ENCODE measurements at regions not wholly inside any gene's neighbourhood (a gene's known extent, or its start where the extent isn't known, plus 50 kb on each side); places are given as distances from the start of the nearest gene placed in this dataset.
"Not testable (repeated sequence)": the region's sequence is repeated elsewhere in the genome, so short reads cannot be mapped to it uniquely, and the experiment has no call there.

- no peaks in the 10 kb centered on the region for H3K36me3 ChIP-seq
- intact Hi-C loops (cut with DNase I; ENCODE audit: low total_unique reads), result no loop called here
- no peaks in the 10 kb centered on the region for H3K4me1 ChIP-seq
- H3K27ac ChIP-seq, result no peak overlapping the region
- no peak for DNase-seq
- no peak for TF ChIP-seq POLR2A (IDR thresholded peaks at IDR 0.05)
- TF ChIP-seq, protein P1, sequence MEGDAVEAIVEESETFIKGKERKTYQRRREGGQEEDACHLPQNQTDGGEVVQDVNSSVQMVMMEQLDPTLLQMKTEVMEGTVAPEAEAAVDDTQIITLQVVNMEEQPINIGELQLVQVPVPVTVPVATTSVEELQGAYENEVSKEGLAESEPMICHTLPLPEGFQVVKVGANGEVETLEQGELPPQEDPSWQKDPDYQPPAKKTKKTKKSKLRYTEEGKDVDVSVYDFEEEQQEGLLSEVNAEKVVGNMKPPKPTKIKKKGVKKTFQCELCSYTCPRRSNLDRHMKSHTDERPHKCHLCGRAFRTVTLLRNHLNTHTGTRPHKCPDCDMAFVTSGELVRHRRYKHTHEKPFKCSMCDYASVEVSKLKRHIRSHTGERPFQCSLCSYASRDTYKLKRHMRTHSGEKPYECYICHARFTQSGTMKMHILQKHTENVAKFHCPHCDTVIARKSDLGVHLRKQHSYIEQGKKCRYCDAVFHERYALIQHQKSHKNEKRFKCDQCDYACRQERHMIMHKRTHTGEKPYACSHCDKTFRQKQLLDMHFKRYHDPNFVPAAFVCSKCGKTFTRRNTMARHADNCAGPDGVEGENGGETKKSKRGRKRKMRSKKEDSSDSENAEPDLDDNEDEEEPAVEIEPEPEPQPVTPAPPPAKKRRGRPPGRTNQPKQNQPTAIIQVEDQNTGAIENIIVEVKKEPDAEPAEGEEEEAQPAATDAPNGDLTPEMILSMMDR (IDR thresholded peaks at IDR 0.05), result no peak
- no peaks in the 10 kb centered on the region for H3K9me3 ChIP-seq
- no peaks in the 10 kb centered on the region for H3K27me3 ChIP-seq
- H3K4me3 ChIP-seq, result no peak overlapping the region
Observed at GRCh38 chr9:89690334-89690912, 85.6 kb downstream of the GADD45G start.

DNA sequence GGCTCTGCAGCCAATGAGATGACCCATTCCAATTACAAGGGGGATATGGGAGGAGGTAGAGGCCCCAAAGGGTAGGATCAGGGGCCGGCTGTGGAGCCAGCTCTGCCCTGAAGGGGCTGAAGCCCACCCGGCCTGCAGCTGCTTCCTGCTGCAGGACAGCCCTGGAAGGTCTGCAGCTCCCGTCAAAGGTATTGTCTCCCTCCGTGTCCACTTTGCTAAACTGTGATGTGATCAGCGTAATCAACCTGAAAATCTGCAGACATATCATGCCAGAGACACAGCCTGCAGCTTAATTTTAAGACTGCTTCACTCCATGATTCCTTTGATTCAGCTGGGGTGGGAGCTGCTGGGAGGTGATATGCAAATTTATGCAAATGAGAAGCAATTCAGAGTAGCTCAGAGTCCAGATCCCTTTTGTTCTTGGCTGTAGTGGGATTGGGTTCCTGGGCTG, 90.7 kb downstream of the GADD45G start:
- DNase-seq, result no peak
- H3K4me3 ChIP-seq, result no peak overlapping the region
- intact Hi-C loops (cut with DNase I; ENCODE audit: low total_unique reads), result no loop called here

DNA sequence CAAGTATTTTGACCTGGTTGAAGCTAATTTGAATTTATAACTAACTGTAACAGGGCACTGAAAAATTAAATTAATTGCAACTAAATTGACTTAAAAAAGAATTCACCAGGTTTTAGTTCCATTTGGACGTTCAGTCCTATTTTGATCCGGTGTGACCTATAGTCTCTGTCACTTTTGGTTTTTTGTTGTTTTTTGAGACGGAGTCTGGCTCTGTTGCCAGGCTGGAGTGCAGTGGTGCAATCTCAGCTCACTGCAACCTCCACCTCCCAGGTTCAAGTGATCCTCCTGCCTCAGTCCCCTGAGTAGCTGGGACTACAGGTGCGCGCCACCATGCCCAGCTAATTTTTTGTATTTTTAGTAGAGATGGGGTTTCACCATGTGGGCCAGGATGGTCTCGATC, 91.2 kb downstream of the GADD45G start:
- H3K4me3 ChIP-seq; H3K27me3 ChIP-seq; intact Hi-C loops (cut with DNase I; ENCODE audit: low total_unique reads); H3K4me1 ChIP-seq; H3K36me3 ChIP-seq; DNase-seq; H3K27ac ChIP-seq; H3K9me3 ChIP-seq: not testable (repeated sequence)

More for the DNA sequence above, 90.7 kb downstream of the GADD45G start:
- Histone ChIP-seq H3K9me3 (no peaks in the 10 kb centered on the region), H3K36me3 (no peaks in the 10 kb centered on the region), H3K4me1 (no peaks in the 10 kb centered on the region), H3K27ac (no peak overlapping the region), H3K27me3 (no peaks in the 10 kb centered on the region)
- no peak for TF ChIP-seq POLR2A (IDR thresholded peaks at IDR 0.05)
- TF ChIP-seq, protein P1 (IDR thresholded peaks at IDR 0.05), result no peak

GRCh38 chr9:89696780-89697179, 92.0 kb downstream of the GADD45G start:
- Histone ChIP-seq H3K36me3 (no peaks in the 10 kb centered on the region), H3K27me3 (no peaks in the 10 kb centered on the region), H3K4me3 (no peak overlapping the region), H3K27ac (no peak overlapping the region), H3K4me1 (no peaks in the 10 kb centered on the region), H3K9me3 (no peaks in the 10 kb centered on the region)
- TF ChIP-seq, protein P1 (IDR thresholded peaks at IDR 0.05), result no peak
- no peak for TF ChIP-seq POLR2A (IDR thresholded peaks at IDR 0.05)
- intact Hi-C loops (cut with DNase I; ENCODE audit: low total_unique reads), result no loop called here
- no peak for DNase-seq

- H3K36me3 ChIP-seq, result no peaks in the 10 kb centered on the region
- TF ChIP-seq POLR2A (IDR thresholded peaks at IDR 0.05), result no peak
- TF ChIP-seq, protein P1 (IDR thresholded peaks at IDR 0.05), result no peak
- intact Hi-C loops (cut with DNase I; ENCODE audit: low total_unique reads), result no loop called here
- H3K4me3 ChIP-seq, result no peak overlapping the region
- H3K27ac ChIP-seq, result no peak overlapping the region
- no peaks in the 10 kb centered on the region for H3K4me1 ChIP-seq
- H3K27me3 ChIP-seq, result no peaks in the 10 kb centered on the region
- no peak for DNase-seq
- H3K9me3 ChIP-seq, result no peaks in the 10 kb centered on the region
Observed at GRCh38 chr9:89697553-89697952, 92.7 kb downstream of the GADD45G start.
